ENCODE measurements at regions not wholly inside any gene's neighbourhood (a gene's known extent, or its start where the extent isn't known, plus 50 kb on each side); places are given as distances from the start of the nearest gene placed in this dataset.
"Not testable (repeated sequence)": the region's sequence is repeated elsewhere in the genome, so short reads cannot be mapped to it uniquely, and the experiment has no call there.

- H3K36me3 ChIP-seq: no peaks in the 10 kb centered on the region
- 44% methylated on average over 1 of the region's 1 CpG for WGBS
- no peaks in the 10 kb centered on the region for H3K9me3 ChIP-seq
- H3K27ac ChIP-seq: no peak overlapping the region
- H3K4me3 ChIP-seq: no peak overlapping the region
- no peak for TF ChIP-seq POLR2AphosphoS5 (IDR thresholded peaks at IDR 0.05)
- TF ChIP-seq POLR2A (IDR thresholded peaks at IDR 0.05): no peak
- TF ChIP-seq CTCF (IDR thresholded peaks at IDR 0.05): no peak
- no peak for TF ChIP-seq EP300 (IDR thresholded peaks at IDR 0.05)
- DNase-seq (ENCODE audit: low spot score in 2 of 2): no peak
- no peaks in the 10 kb centered on the region for H3K4me1 ChIP-seq
- no peaks in the 10 kb centered on the region for H3K27me3 ChIP-seq
Measured at GRCh38 chr3:153855772-153856171, 265.4 kb upstream of the ARHGEF26 start.

- Histone ChIP-seq H3K27me3 (no peaks in the 10 kb centered on the region), H3K4me3 (no peak overlapping the region), H3K36me3 (no peaks in the 10 kb centered on the region), H3K4me1 (no peaks in the 10 kb centered on the region), H3K27ac (no peak overlapping the region), H3K9me3 (no peaks in the 10 kb centered on the region)
- WGBS: 73% methylated on average over 1 of the region's 1 CpG
- DNase-seq (ENCODE audit: low spot score in 2 of 2): no peak
- TF ChIP-seq CTCF (IDR thresholded peaks at IDR 0.05) (no peak), POLR2AphosphoS5 (IDR thresholded peaks at IDR 0.05) (no peak), EP300 (IDR thresholded peaks at IDR 0.05) (no peak), POLR2A (IDR thresholded peaks at IDR 0.05) (no peak)
Measured at GRCh38 chr3:153856932-153857331, 264.3 kb upstream of the ARHGEF26 start.

- Histone ChIP-seq H3K4me3 (no peak overlapping the region), H3K36me3 (no peaks in the 10 kb centered on the region), H3K4me1 (no peaks in the 10 kb centered on the region), H3K27me3 (no peaks in the 10 kb centered on the region), H3K27ac (no peak overlapping the region), H3K9me3 (no peaks in the 10 kb centered on the region)
- DNase-seq (ENCODE audit: low spot score in 2 of 2): no peak
- TF ChIP-seq EP300 (IDR thresholded peaks at IDR 0.05): no peak
- TF ChIP-seq POLR2AphosphoS5 (IDR thresholded peaks at IDR 0.05): no peak
- no peak for TF ChIP-seq POLR2A (IDR thresholded peaks at IDR 0.05)
- no peak for TF ChIP-seq CTCF (IDR thresholded peaks at IDR 0.05)
- 84% methylated on average over 2 of the region's 2 CpGs for WGBS
Measured at GRCh38 chr3:153864793-153865192, 256.4 kb upstream of the ARHGEF26 start.

GRCh38 chr3:153866901-153867300, 254.3 kb upstream of the ARHGEF26 start:
- no peaks in the 10 kb centered on the region for H3K4me1 ChIP-seq
- H3K4me3 ChIP-seq: no peak overlapping the region
- no peaks in the 10 kb centered on the region for H3K36me3 ChIP-seq
- H3K27me3 ChIP-seq: no peaks in the 10 kb centered on the region
- no peak overlapping the region for H3K27ac ChIP-seq
- DNase-seq (ENCODE audit: low spot score in 2 of 2): no peak
- no peaks in the 10 kb centered on the region for H3K9me3 ChIP-seq
- TF ChIP-seq CTCF (IDR thresholded peaks at IDR 0.05) (no peak), POLR2A (IDR thresholded peaks at IDR 0.05) (no peak), POLR2AphosphoS5 (IDR thresholded peaks at IDR 0.05) (no peak), EP300 (IDR thresholded peaks at IDR 0.05) (no peak)

- H3K9me3 ChIP-seq; H3K4me3 ChIP-seq; H3K27me3 ChIP-seq; H3K4me1 ChIP-seq; DNase-seq (ENCODE audit: low spot score in 2 of 2); H3K27ac ChIP-seq; H3K36me3 ChIP-seq: not testable (repeated sequence)
- 91% methylated on average over 2 of the region's 2 CpGs for WGBS
Measured at GRCh38 chr3:153874348-153874747, 246.8 kb upstream of the ARHGEF26 start.

- Histone ChIP-seq H3K36me3 (no peaks in the 10 kb centered on the region), H3K27ac (no peak overlapping the region), H3K9me3 (no peaks in the 10 kb centered on the region), H3K4me3 (no peak overlapping the region), H3K27me3 (no peaks in the 10 kb centered on the region), H3K4me1 (no peaks in the 10 kb centered on the region)
- 56% methylated on average over 2 of the region's 2 CpGs for WGBS
- DNase-seq (ENCODE audit: low spot score in 2 of 2): no peak
- TF ChIP-seq POLR2A (IDR thresholded peaks at IDR 0.05) (no peak), EP300 (IDR thresholded peaks at IDR 0.05) (no peak), POLR2AphosphoS5 (IDR thresholded peaks at IDR 0.05) (no peak), CTCF (IDR thresholded peaks at IDR 0.05) (no peak)
Measured at GRCh38 chr3:153880493-153880892, 240.7 kb upstream of the ARHGEF26 start.

Data from suprapubic skin (tissue), 4 donors.